ENCODE measurements at regions not wholly inside any gene's neighbourhood (a gene's known extent, or its start where the extent isn't known, plus 50 kb on each side); places are given as distances from the start of the nearest gene placed in this dataset.

DNA sequence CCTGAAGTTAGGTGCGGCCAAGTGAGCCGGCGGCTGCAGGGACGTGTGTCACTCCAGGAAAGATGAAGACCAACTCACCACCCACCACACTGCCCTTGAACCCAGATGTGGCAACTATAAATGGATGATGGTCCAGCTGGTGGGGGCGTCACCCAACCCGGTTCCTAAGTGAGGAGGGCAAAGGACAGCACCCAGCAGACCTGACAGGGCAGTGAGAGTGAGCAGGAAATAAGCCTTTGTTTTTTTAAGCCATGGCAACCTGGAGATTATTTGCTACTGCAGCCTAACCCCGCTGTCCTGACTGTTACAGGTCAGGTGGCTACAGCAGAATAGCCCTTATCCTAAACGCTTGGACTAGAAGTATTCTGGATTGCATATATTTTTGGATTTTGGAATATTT, 228.9 kb downstream of the CTTN start:
- no peak for DNase-seq (ENCODE audit: low spot score)

DNA sequence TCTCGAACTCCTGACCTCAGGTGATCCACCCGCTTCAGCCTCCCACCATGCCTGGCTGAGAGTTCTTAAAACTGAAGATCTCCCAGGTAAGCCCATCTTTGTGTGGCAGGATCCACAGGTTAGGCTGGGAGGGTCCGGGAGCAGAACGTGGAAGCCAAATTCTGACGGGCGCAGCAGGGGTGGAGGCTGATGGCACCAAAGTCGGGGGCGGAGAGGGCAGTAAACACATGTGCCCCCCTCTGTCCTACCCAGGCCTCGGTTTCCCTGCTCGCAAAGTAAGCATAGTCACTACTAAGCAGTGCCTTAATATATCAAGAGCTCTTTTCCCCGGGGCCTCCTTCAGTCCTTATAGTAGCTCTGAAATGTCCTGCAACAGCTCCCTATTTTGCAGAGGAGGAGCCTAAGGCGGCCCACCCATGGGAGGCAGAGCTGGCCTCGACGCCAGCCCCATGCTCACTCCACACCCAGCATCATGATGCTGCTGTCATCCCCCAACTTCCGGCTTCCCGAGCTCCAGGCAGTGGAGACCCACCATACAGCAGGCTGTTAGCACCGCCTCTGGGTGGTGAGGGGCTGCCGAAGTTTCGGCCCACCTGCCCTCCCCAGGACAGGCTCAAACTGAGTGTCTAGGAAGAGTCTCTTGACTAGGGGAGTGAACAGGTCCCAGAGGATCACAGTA, 230.0 kb downstream of the CTTN start:
- DNase-seq (ENCODE audit: low spot score): no peak

DNA sequence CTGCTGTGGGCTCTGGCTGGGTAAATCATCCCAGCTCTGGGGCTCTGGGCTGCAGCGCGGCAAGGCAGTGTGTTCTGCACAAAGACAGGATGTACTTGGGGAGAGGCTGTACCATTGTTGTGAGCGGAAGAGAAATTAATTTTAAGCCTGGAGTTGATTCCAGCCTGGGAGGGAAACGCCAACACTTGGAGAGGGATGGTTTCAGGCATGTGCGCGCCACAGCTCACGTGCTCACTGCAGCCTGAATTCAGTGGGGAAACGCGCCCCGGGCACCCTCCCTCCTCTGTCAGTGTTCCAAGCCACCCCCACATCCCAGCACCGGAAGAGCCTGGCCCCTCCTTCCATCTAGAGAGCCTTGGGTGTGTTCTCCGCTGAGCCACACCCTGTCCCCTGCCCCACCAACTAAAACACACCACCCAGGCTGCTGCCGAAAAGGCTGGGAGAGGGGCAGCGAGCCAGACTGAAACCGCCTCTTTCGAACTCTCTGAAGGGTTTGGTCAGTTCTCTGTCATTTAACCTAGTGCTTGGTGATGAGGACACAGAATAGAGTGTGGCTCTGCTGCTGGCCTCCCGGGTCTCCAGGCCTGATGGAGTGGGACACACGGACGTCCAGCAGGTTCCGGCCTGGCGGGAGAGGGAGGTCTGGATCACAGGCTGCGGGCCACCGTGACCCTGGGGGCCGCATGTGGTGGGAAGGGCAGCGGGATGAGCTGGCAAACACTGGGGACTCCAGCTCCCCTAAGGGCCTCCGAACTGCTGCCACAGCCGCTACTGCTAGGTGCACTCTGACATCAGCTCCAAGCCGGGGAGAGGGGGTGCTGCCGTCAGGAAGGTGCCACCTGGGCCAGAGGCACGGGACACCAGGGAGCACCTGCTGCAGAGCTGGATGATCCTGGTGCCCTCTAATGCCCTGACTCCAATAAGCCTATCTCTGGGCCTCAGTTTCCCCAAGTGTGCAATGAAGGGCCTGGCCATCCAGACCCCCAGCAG, 230.8 kb downstream of the CTTN start:
- no peak for DNase-seq (ENCODE audit: low spot score)

DNA sequence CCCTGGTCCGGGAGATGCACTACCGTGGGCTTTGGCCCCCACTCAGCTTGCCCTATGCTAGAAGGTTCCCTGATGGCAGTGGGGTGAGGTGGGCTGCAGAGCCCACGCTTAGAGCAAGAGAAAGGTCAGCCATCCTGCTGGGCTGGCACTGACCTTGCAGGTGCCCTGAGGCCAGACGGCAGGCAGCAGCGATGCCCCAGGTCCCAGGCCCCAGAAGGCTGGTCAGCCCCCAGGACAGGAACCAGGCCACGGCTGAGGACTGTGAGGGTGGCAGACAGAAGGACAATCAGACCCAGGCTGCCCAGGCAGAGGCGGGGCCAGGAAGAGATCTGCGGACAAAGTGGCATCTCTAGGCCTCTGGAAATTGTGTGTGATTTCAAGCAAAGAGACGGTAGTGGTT, 231.7 kb downstream of the CTTN start:
- DNase-seq (ENCODE audit: low spot score): no peak

DNA sequence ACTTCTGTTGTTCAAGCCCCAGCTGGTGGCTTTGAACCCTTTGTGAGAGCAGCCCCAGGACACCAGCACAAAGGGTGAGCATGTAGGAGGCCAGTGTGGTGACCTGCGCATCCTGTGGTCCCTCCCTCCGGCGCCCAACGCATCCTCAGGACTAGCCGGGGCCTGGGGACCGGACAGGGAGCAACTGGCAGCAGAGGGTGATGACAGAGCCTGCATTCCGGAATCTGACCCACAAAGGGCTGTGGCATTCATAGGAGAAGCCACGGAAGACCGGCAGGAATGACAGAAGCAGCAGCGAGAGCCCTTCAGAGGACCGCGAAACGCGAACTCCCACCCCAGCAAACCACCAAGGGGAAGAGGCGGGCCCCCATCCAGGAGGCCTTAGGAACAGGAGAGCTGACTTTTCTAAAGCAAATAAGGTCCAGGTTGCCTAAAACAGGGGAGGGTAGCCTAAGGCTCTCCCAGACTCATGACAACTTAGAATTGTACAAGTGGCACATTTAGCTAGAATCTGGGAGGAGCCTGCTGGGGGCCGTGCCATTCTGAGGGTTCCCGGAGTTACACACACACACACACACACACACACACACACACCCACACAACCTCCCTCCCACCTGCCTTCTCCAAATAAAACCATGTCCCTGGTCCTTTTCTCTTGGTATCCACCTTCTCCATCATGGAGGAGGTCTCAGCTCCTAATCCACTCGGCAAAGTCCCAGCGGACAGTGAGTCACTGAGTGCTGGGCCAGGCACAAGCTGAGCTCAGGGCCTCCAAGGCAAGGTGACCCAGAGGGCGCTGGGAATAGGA, 232.7 kb downstream of the CTTN start:
- DNase-seq (ENCODE audit: low spot score): no peak

DNA sequence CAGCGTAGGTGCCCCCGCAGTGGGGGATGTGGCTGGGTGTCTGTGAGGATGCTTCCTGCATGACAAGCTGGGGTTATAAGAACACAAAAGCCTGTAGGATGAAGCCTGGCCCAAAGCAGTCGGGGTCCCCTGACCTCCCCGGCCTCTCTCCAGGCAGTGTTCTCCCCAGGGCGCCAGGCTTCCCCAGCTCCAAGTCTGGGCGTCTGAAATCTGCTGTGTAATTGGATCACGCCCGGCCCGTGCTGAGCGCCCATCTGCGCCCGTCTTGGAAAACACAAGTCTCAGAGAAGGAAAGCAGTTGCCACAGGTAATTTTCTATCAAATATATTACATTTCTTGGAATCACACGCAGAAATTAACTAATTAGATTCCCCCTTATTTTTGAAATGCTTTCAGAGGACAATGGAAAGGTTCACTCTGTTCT, 233.3 kb downstream of the CTTN start:
- no peak for DNase-seq (ENCODE audit: low spot score)

DNA sequence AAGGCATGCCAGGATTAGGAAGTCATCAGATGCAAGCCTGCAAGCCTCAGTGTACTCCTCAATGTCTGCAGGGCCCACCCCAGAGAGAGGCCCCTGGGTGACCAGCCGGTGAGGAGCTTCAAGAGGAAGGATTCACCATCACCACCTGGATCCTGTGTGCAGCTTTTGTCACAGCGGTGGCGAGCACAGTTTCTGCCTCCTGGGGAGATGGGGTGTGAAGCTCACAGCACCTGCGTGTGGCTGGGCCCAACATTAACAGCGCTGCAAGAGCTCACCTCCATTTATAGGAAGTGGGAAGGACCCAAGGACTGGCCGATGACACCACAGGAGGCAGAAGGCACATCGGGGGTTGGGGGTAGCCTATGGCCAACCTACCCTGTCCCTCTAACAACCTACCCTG, 235.3 kb downstream of the CTTN start:
- DNase-seq (ENCODE audit: low spot score): no peak

DNA sequence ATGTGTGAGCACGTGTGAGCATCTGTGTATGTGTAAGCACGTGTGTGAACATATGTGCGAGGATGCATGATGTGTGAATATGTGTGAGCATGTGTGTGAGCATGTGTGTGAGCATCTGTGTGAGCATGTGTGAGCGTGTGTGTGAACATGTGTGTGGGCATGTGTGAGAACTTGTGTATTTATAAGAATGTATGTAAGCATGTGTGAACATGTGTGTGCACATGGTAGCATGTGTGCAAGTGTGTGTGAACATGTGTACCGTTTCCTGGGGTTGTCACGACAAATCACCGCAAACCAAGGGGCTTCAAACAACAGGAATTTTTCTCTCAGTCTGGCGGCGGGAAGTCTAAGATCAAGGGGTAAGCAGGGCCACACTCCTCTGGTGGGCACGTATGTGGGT, 238.3 kb downstream of the CTTN start:
- no peak for DNase-seq (ENCODE audit: low spot score)

DNA sequence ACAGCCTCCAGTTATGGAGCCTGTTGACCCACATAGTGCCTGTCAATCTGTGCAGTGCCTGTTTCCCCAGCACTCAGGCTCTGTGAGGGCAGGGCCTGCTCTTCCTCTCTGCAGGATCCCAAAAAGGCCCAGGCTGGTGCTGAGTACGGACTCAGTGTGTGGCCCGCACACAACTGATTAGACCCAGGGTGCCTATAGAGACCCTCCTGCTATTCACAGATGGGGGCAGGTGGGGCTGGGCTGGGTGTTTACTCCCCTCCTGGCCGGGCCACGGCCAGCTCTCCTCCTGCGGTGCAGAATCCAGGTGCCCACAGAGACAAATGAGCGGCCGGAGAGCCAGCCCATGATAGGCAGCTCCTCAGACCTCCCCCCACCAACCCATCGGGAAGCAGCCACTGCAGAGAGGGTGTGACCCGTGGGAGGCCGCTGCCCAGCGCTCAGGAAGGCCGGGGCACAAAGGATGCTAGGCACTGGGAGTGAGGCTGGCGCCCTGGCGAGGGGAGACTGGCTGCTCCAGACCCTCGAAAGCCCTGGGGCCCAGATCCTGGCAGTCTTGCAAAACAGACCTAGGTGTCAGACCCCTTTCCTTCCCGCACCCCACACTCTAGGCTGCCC, 239.0 kb downstream of the CTTN start:
- no peak for DNase-seq (ENCODE audit: low spot score)

DNA sequence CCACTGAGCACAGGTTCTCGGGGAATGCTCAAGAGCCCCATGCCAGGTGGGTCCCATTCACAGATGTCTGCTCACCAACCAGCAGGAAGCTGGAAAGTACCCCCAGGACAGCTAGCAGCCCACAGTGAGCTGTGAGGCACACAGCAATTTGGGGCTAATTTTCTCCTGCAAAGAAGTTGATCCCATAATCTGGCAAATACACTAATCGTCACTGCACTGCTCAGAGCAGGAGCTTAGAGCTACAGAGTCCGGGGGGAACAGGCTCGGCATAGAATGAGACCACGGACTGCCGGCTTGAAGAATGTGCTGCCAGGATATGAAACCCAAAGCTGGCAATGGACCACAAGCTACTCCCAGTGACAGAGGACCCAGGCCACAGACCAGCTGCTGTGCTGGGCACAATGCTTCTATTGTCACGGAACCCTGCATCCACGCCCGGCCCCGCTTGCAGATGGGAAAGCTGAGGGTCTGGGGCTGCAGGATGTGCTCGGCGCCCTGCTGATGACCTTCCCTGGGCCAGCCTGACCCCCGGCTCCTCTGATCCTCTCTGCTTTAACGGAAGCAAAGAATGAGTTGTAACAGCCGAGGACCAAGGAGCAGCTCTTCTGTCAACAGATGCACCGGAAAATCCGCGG, 239.7 kb downstream of the CTTN start:
- no peak for DNase-seq (ENCODE audit: low spot score)

DNA sequence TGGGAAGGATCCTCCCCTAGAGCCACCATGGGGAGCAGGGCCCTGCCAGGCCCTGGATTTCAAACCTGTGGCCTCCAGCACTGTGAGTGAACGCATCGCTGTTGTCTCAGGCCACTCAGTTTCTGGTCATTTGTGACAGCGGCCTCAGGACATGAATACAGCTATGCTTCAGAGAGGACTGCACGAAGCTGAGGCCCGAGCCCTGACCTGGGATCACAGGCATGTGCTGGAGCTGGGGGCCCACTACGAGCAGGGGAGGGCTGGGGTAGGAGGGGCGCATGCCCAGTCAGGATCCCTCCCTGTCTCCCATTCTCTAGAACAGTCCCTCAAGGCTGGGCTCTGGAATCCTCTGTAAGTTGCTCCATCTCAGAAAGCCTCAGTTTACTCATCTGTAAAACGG, 242.1 kb downstream of the CTTN start:
- no peak for DNase-seq (ENCODE audit: low spot score)

DNA sequence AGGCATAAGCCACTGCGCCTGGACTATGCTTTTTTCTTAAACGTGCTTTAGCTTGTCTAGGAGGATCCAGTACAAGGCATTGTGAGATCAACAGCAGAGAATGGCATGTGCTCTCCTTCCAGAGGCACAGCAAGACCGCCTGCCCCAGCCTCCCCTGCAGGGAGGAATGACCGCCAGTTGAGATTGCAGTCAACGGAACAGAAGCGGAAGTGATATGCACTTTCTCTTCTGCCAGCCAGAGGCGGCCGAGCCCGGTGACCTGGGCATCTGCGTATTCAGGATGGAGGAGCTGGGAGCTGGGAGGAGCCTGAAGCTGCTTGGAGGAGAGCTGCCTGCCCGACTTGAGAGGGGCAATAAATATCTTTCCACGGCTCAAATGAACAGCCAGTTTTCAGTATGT, 243.0 kb downstream of the CTTN start:
- DNase-seq (ENCODE audit: low spot score): no peak

DNA sequence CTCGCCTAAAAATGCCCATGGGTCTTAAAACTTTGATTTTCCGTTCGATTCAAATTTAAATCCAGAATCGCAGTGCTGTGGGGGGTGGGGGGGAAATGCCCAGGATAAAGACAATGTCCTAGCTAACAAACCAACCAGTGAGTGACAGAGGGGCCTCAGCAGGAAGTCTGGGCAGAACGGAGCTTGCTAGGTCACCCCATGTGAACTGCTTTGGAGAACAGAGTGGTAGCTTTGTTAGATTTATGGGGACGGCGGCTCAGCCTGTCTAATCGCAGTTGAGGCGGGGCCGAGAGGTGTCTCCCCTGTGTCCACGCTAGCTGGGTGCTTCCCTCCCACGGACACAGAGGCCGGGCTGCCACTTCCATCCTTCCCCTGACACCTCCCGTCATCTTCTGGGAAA, 243.9 kb downstream of the CTTN start:
- no peak for DNase-seq (ENCODE audit: low spot score)

DNA sequence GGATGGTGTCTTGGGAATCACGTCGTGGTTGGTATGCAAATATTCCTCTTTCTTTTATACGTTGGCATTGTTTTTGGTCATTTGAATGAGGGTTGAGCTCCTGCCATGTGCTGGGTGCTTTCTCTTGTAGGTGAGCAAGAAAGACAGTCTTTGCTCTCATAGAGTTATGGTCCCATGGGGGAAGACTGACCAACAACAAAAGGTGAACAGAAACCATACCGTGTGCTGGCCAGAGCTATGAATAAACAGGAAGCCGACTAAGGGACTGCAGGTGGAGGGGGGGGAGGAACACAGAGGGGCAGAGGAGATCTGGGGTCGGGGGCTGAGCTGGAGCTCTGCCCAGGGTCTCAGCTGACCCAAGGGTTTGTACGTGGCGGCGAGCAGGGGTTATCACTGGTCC, 245.3 kb downstream of the CTTN start:
- no peak for DNase-seq (ENCODE audit: low spot score)

DNA sequence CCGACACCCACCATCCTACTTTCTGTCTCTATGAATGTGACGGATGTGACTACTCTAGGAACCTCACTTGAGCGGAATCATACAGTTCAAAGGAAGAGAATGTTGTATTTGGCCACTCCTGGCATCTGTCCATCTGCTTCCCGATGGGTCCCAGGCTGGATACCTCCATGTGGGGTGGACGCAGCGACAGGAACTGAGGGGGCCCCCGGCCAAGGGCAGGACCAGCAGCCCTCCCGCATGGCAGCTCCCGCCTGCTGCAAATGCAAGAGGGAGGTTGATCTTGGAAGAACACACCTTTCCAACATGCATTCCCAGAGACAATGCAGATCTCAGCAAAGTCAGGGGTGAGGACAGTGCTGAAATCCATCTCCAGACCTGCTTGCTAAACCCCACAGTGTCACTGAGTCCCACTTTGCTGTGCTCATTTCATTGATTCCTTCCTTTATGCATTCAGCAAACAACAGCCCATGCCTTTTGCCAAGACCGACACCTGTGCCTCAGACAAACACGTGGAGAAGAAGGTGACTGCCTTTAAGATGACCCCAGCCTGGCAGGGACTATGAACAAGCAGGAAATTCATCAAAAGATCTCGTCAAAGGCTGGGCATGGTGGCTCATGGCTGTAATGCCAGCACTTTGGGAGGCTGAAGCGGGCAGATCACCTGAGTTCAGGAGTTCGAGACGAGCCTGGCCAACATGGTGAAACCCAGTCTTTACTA, 246.2 kb downstream of the CTTN start:
- no peak for DNase-seq (ENCODE audit: low spot score)

DNA sequence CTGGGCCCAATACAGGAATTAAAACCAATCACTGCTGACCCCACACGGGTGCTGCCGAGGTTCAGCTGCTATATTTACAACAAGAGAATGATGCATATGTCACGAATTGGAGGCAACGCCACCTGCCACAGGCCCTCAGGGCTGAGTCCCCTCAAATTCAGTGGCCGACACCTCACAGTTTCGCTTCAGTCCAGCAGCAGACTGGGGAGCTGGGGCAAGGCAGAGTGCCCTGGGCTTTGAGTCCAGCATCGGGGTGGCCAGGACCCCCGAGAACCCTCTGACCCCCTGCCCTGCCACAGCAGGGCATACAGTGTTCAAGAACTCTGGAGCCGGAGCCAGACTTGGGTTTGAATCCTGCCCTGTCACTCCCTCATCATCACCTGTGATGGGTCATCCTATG, 247.2 kb downstream of the CTTN start:
- no peak for DNase-seq (ENCODE audit: low spot score)

DNA sequence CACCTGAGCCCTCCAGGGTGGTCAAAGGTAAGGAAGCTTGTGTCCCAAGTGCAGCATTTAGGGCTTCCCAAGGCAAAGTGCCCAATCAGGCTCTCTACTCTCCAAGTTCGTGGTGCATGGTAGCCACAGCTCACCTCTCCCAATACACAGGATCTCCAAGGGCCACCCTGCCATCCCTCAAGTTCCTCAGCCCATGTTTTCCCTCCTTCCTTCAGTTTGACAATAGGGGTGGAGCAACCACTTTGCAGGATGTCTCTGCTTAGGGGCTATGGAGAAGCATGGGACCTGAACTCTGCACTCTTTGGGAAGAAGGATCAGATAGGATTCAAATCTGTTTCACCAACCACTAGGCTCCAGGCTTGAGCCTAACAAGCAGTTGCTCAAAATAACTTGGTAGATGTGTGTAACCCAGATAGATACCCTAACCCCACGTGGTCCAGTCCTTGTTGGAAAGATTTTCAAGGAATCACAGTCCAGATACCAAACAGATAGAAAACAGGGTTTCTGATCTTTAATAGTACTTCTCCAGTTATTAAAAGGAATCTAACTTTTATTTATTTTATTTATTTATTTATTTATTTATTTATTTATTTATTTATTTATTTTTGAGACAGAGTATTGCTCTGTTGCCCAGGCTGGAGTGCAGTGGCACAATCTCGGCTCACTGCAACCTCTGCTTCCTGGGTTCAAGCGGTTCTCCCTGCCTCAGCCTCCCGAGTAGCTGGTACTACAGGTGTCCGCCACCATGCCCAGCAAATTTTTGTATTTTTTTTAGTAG, 248.1 kb downstream of the CTTN start:
- no peak for DNase-seq (ENCODE audit: low spot score)

DNA sequence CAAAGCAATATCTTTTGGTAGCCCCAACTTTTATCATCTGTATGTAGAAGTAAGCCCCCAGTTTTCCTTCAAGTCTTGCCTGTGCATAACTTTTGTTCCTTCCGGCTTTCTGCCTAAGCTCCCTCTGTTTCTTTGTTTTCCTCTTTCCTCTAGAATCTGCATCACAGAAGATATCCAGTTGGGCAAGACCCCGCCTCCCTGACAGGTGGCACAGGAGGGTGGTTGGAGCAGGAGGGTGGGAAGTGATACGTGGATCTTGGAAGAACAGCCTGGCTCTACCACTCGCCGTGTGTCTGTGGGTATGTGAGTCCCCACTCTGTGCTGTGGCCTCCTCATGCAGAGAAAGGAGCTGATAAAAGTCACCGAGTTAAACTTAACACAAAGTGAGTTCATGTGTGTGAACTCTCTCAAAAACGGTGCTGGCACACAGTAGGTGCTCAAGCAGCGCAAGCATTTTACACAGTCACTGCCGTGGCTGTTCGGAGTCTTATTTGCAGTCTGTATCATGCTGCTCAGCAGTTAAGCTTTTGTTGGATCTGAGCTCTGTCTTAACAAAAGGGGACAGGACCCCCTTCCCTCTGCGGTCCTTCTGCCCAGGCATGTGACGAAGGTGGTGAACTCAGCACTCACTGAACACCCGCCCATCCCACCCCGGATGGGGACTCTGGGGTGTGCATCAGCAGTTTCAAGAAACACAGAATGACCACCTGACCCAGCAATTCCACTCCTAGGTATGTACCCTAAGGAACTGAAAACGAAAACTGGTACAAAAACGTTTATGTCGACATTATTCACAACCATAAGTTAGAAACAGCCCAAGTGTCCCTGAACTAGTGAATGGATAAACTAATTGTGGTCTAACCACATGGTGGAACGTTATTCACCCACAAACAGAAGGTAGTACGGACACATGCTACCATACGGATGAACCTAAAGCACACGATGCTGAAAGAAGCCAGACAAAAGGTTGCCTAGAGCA, 249.1 kb downstream of the CTTN start:
- no peak for DNase-seq (ENCODE audit: low spot score)

Measured in hematopoietic multipotent progenitor cell treated with erythropoietin and hydrocortisone succinate and interleukin-3 and kit ligand, for 15 days (in vitro differentiated cells).